ENCODE measurements at regions not wholly inside any gene's neighbourhood (a gene's known extent, or its start where the extent isn't known, plus 50 kb on each side); places are given as distances from the start of the nearest gene placed in this dataset.
"Not testable (repeated sequence)": the region's sequence is repeated elsewhere in the genome, so short reads cannot be mapped to it uniquely, and the experiment has no call there.

- Histone ChIP-seq H3K27me3 (ENCODE audit: control insufficient read depth, insufficient read depth, low read length) (no peaks in the 10 kb centered on the region), H3K36me3 (ENCODE audit: control insufficient read depth, insufficient read depth, low read length) (no peaks in the 10 kb centered on the region), H3K9me3 (ENCODE audit: control insufficient read depth, insufficient read depth, low read depth, low read length) (no peaks in the 10 kb centered on the region), H3K4me1 (ENCODE audit: control insufficient read depth, insufficient read depth, low read length) (no peaks in the 10 kb centered on the region), H3K27ac (ENCODE audit: low read length) (no peak overlapping the region), H3K4me3 (ENCODE audit: low read depth in 2 of 2, low read length in 2 of 2) (no peak overlapping the region)
- POLR2A ChIA-PET: no interaction called here
- CTCF ChIA-PET: no interaction called here
- no peak for DNase-seq (ENCODE audit: low read depth, low spot score)
- BruUV-seq (replicated peaks): no TSS peak
- intact Hi-C loops (cut with micrococcal nuclease; ENCODE audit: unreplicated experiment): no loop called here
- no peak for ATAC-seq
- no peak for TF ChIP-seq TCF7L2 (IDR thresholded peaks at IDR 0.05; ENCODE audit: low read depth, low read length)
- TF ChIP-seq POLR2AphosphoS5 (IDR thresholded peaks at IDR 0.05; ENCODE audit: low read depth, low read length): no peak
- TF ChIP-seq, protein P1, sequence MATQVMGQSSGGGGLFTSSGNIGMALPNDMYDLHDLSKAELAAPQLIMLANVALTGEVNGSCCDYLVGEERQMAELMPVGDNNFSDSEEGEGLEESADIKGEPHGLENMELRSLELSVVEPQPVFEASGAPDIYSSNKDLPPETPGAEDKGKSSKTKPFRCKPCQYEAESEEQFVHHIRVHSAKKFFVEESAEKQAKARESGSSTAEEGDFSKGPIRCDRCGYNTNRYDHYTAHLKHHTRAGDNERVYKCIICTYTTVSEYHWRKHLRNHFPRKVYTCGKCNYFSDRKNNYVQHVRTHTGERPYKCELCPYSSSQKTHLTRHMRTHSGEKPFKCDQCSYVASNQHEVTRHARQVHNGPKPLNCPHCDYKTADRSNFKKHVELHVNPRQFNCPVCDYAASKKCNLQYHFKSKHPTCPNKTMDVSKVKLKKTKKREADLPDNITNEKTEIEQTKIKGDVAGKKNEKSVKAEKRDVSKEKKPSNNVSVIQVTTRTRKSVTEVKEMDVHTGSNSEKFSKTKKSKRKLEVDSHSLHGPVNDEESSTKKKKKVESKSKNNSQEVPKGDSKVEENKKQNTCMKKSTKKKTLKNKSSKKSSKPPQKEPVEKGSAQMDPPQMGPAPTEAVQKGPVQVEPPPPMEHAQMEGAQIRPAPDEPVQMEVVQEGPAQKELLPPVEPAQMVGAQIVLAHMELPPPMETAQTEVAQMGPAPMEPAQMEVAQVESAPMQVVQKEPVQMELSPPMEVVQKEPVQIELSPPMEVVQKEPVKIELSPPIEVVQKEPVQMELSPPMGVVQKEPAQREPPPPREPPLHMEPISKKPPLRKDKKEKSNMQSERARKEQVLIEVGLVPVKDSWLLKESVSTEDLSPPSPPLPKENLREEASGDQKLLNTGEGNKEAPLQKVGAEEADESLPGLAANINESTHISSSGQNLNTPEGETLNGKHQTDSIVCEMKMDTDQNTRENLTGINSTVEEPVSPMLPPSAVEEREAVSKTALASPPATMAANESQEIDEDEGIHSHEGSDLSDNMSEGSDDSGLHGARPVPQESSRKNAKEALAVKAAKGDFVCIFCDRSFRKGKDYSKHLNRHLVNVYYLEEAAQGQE (IDR thresholded peaks at IDR 0.05; ENCODE audit: insufficient read depth in 1 of 2, low read depth in 2 of 2, low read length in 1 of 2): no peak
- TF ChIP-seq, protein P2, sequence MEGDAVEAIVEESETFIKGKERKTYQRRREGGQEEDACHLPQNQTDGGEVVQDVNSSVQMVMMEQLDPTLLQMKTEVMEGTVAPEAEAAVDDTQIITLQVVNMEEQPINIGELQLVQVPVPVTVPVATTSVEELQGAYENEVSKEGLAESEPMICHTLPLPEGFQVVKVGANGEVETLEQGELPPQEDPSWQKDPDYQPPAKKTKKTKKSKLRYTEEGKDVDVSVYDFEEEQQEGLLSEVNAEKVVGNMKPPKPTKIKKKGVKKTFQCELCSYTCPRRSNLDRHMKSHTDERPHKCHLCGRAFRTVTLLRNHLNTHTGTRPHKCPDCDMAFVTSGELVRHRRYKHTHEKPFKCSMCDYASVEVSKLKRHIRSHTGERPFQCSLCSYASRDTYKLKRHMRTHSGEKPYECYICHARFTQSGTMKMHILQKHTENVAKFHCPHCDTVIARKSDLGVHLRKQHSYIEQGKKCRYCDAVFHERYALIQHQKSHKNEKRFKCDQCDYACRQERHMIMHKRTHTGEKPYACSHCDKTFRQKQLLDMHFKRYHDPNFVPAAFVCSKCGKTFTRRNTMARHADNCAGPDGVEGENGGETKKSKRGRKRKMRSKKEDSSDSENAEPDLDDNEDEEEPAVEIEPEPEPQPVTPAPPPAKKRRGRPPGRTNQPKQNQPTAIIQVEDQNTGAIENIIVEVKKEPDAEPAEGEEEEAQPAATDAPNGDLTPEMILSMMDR (IDR thresholded peaks at IDR 0.05): no peak
- TF ChIP-seq SIN3A (IDR thresholded peaks at IDR 0.05; ENCODE audit: borderline replicate concordance, insufficient read depth, low read depth, low read length): no peak
- in situ Hi-C loops (cut with HindIII; ENCODE audit: low pct_unique_long_range_greater_than_20kb, low sequenced_read_pairs): no loop called here
These were observed 1375.9 kb upstream of the RAG2 start for GRCh38 chr11:37973941-37974340.

GRCh38 chr11:37972691-37973090 lies 1374.7 kb upstream of the RAG2 start:
- Histone ChIP-seq H3K4me1 (ENCODE audit: control insufficient read depth, insufficient read depth, low read length) (no peaks in the 10 kb centered on the region), H3K36me3 (ENCODE audit: control insufficient read depth, insufficient read depth, low read length) (no peaks in the 10 kb centered on the region), H3K27ac (ENCODE audit: low read length) (no peak overlapping the region), H3K9me3 (ENCODE audit: control insufficient read depth, insufficient read depth, low read depth, low read length) (no peaks in the 10 kb centered on the region), H3K4me3 (ENCODE audit: low read depth in 2 of 2, low read length in 2 of 2) (no peak overlapping the region), H3K27me3 (ENCODE audit: control insufficient read depth, insufficient read depth, low read length) (no peaks in the 10 kb centered on the region)
- ChIA-PET POLR2A (no interaction called here), CTCF (no interaction called here)
- ATAC-seq (no peak), DNase-seq (ENCODE audit: low read depth, low spot score) (no peak)
- TF ChIP-seq, protein P1 (IDR thresholded peaks at IDR 0.05; ENCODE audit: insufficient read depth in 1 of 2, low read depth in 2 of 2, low read length in 1 of 2): no peak
- no peak for TF ChIP-seq POLR2AphosphoS5 (IDR thresholded peaks at IDR 0.05; ENCODE audit: low read depth, low read length)
- no peak for TF ChIP-seq TCF7L2 (IDR thresholded peaks at IDR 0.05; ENCODE audit: low read depth, low read length)
- no peak for TF ChIP-seq SIN3A (IDR thresholded peaks at IDR 0.05; ENCODE audit: borderline replicate concordance, insufficient read depth, low read depth, low read length)
- TF ChIP-seq, protein P2 (IDR thresholded peaks at IDR 0.05): no peak
- intact Hi-C loops (cut with micrococcal nuclease; ENCODE audit: unreplicated experiment): no loop called here
- in situ Hi-C loops (cut with HindIII; ENCODE audit: low pct_unique_long_range_greater_than_20kb, low sequenced_read_pairs): no loop called here
- BruUV-seq (replicated peaks): no TSS peak

DNA sequence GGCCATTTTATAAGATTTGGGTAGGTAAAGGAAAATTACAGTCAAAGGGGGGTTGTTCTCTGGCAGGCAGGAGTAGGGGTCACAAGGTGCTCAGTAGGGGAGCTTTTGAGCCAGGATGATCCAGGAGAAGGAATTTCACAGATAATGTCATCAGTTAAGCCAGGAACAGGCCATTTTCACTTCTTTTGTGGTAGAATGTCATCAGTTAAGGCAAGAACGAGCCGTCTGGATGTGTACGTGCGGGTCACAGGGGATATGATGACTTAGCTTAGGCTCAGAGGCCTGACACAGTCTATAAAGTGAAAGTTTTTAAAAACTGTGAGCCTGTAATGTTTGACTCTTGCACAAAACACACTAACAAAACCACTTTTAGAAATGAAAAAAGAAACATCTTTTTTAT lies 1371.3 kb upstream of the RAG2 start:
- not testable (repeated sequence) for DNase-seq (ENCODE audit: low read depth, low spot score); ATAC-seq

More for the DNA sequence above, 1371.3 kb upstream of the RAG2 start:
- H3K27me3 ChIP-seq (ENCODE audit: control insufficient read depth, insufficient read depth, low read length); in situ Hi-C loops (cut with HindIII; ENCODE audit: low pct_unique_long_range_greater_than_20kb, low sequenced_read_pairs); H3K27ac ChIP-seq (ENCODE audit: low read length); H3K36me3 ChIP-seq (ENCODE audit: control insufficient read depth, insufficient read depth, low read length); H3K4me1 ChIP-seq (ENCODE audit: control insufficient read depth, insufficient read depth, low read length); CTCF ChIA-PET; intact Hi-C loops (cut with micrococcal nuclease; ENCODE audit: unreplicated experiment); H3K4me3 ChIP-seq (ENCODE audit: low read depth in 2 of 2, low read length in 2 of 2); POLR2A ChIA-PET; BruUV-seq (replicated peaks); H3K9me3 ChIP-seq (ENCODE audit: control insufficient read depth, insufficient read depth, low read depth, low read length): not testable (repeated sequence)

Data from Panc1 (cell line).